ENCODE measurements at regions not wholly inside any gene's neighbourhood (a gene's known extent, or its start where the extent isn't known, plus 50 kb on each side); places are given as distances from the start of the nearest gene placed in this dataset.

DNA sequence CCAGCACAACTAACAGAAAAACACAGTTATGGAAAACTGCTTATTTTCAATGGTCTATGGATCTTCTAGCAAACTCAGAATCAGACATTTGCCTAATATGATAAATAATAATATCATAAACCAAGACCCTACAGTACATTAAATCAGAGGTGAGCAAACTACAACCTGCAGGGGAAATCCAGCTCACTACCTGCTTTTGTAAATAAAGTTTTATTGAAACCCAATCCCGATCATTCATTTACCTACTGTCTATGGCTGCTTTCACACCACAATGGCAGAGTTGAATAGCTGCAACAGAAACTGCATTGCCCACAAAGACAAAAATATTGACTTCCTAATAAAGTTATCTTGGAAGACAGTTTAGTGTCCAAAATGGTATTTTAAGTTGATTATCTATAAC is 108.5 kb downstream of the ELAPOR2 start:
- no peak for DNase-seq
- H3K4me1 Mint-ChIP-seq, result peaks cover 7% of the 10 kb centered on the region
- no peaks in the 10 kb centered on the region for H3K36me3 Mint-ChIP-seq (ENCODE audit: low read depth)
- H3K4me3 Mint-ChIP-seq, result no peak overlapping the region
- no peak overlapping the region for H3K27ac Mint-ChIP-seq
- H3K27me3 Mint-ChIP-seq, result peaks cover 7% of the 10 kb centered on the region
- no peaks in the 10 kb centered on the region for H3K9me3 ChIP-seq (ENCODE audit: control insufficient read depth, low read length, poor library complexity, severe bottlenecking)
- no peak for ATAC-seq

DNA sequence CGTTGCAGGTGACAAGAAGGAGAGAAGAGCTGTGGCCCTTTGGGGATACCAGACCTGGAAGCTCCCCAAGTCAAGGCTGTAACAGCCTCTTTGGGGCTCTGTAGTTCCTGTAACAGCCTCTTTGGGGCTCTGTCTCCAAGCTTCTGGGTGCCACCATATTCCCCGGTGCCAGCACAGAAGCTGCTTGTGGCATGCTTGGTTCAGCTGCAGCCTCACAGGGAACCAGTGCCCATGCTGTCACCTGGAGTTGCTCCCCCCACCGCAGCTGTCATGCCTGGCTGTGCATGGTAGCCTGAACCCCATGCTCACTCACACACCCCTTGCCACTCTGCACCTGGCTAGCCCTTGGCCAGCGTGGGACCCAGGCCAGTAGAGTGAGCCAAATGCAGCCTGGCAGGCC is 109.1 kb downstream of the ELAPOR2 start:
- Mint-ChIP-seq H3K27ac (no peak overlapping the region), H3K4me3 (no peak overlapping the region), H3K27me3 (peaks cover 7% of the 10 kb centered on the region), H3K4me1 (peaks cover 7% of the 10 kb centered on the region), H3K36me3 (ENCODE audit: low read depth) (no peaks in the 10 kb centered on the region)
- ATAC-seq (peak; percentile 46), DNase-seq (no peak)
- no peaks in the 10 kb centered on the region for H3K9me3 ChIP-seq (ENCODE audit: control insufficient read depth, low read length, poor library complexity, severe bottlenecking)

DNA sequence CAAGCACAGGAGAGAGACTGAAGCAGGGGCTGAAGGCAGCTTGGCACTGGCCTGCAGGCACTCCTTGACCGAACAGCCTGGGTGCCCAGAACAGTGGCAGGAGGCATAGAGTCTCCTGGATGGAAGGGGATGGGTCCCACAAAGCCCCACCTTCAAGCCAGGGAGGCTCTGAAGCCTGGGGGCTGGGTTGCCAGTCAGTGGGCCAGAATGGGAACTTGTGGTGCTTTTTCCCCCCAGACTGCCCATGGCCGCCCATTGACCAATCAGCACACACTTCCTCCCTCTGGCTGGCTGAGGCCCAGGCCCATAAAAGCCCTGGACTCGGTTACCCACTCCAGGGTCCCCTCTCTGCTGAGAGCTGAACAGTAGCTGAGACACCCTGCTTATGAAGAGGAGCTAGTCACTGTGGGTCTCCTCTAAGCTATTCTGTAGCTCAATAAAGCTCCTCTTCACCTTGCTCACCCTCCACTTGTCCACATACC is 109.6 kb downstream of the ELAPOR2 start:
- H3K36me3 Mint-ChIP-seq (ENCODE audit: low read depth), result no peaks in the 10 kb centered on the region
- H3K27ac Mint-ChIP-seq, result no peak overlapping the region
- no peaks in the 10 kb centered on the region for H3K9me3 ChIP-seq (ENCODE audit: control insufficient read depth, low read length, poor library complexity, severe bottlenecking)
- H3K4me1 Mint-ChIP-seq, result peaks cover 7% of the 10 kb centered on the region
- ATAC-seq (no peak), DNase-seq (no peak)
- H3K4me3 Mint-ChIP-seq, result no peak overlapping the region
- H3K27me3 Mint-ChIP-seq, result peaks cover 7% of the 10 kb centered on the region

DNA sequence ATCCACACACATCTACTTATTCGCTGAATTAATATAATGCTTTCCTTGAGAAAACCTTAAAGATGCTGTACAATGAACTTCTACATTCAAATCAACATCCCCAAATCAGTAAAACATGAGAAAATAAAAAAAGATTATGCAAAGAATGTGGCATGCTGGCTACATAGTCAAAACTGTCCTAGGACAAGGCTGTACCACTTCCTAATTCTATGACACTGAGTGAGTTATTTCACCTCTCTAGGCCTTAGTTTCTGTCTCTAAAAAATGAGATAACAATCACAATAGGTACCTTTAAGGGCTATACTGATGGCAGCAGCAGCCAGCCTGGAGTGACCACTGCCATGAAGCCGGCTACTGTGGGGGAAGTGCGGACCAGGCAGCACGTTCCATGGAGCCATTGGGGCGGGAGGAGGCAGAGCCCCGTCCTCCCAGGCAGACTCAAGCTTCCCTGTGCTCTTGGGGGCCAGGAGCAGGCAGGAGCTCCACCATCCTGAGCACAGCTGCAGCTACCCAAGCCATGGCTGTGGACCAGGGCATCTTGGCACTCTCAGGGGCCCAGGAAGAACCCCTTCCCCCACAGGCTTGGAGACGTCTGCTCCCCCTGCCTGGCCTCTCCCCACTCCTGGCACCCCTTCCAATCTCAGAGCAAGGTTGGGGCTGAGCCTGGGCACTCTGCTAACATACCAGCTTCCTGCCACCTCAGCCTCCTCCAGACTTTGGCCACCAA is 110.2 kb downstream of the ELAPOR2 start:
- Mint-ChIP-seq H3K27me3 (peaks cover 7% of the 10 kb centered on the region), H3K4me1 (peaks cover 7% of the 10 kb centered on the region), H3K27ac (no peak overlapping the region), H3K4me3 (no peak overlapping the region), H3K36me3 (ENCODE audit: low read depth) (no peaks in the 10 kb centered on the region)
- ATAC-seq, result no peak
- no peak for DNase-seq
- no peaks in the 10 kb centered on the region for H3K9me3 ChIP-seq (ENCODE audit: control insufficient read depth, low read length, poor library complexity, severe bottlenecking)

DNA sequence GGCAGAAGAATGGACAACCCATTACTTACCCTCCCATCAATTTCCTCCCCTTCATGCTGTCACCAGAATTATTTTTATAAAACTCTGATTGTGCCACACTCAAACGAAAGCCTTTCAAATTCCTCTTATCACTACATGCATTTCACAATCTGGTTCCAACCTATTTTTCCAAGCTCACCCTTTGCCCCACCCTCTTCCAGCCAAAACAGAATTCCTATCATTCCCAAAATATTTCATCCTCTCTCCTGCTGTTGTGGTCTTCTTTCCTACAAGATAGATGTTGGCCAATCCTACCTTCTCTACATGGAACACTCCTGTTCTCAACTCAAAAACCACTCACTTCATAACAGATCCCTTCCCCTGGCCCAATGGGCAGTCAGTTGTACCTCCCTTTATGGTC is 111.5 kb downstream of the ELAPOR2 start:
- H3K9me3 ChIP-seq (ENCODE audit: control insufficient read depth, low read length, poor library complexity, severe bottlenecking), result no peaks in the 10 kb centered on the region
- Mint-ChIP-seq H3K4me1 (peaks cover 7% of the 10 kb centered on the region), H3K4me3 (no peak overlapping the region), H3K27ac (no peak overlapping the region), H3K27me3 (peaks cover 7% of the 10 kb centered on the region), H3K36me3 (ENCODE audit: low read depth) (no peaks in the 10 kb centered on the region)
- ATAC-seq, result no peak
- DNase-seq, result no peak

DNA sequence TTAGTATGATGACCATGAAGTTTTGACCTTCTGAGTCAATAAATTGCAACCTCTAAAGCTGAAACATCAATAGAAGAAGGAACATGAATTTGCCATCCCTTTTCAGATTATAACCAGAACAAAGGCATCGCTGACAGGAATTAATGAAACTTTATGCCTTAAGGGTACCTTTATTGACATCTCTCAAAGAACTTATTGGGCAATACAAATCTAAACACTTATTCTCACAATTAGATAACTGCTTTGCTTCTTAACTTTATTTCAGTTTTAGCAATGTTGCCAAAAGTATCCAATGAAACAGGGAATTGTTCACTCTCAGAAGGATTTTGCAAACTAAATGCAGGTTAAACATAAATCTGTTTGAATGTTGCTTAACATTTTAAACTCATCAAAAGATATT is 116.0 kb downstream of the ELAPOR2 start:
- H3K4me3 Mint-ChIP-seq, result no peak overlapping the region
- H3K36me3 Mint-ChIP-seq (ENCODE audit: low read depth), result no peaks in the 10 kb centered on the region
- no peak overlapping the region for H3K27ac Mint-ChIP-seq
- DNase-seq (no peak), ATAC-seq (no peak)
- no peaks in the 10 kb centered on the region for H3K9me3 ChIP-seq (ENCODE audit: control insufficient read depth, low read length, poor library complexity, severe bottlenecking)
- peaks cover 10% of the 10 kb centered on the region for H3K4me1 Mint-ChIP-seq
- H3K27me3 Mint-ChIP-seq, result peaks cover 7% of the 10 kb centered on the region

DNA sequence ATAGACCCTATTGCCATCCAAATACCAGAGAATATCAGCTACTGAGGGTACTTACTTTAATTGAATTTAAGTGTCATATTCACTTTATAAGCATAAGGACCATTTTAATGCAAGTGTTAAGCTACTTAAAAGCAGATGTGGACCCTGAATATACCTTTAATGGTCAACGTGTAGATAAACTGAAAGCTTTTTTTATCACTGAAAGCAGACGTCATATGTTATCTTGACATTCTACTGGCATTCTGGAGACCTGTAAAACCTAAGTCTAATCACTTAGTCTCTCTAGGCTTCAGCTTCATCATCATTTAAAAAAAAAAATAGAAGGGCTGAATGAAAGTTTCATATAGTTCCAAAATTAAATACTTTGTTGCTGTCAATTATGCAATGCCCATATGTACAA is 116.5 kb downstream of the ELAPOR2 start:
- Mint-ChIP-seq H3K4me3 (no peak overlapping the region), H3K27me3 (peaks cover 7% of the 10 kb centered on the region), H3K4me1 (peaks cover 7% of the 10 kb centered on the region), H3K36me3 (ENCODE audit: low read depth) (no peaks in the 10 kb centered on the region), H3K27ac (peak overlapping the region; percentile 53)
- ATAC-seq (no peak), DNase-seq (no peak)
- no peaks in the 10 kb centered on the region for H3K9me3 ChIP-seq (ENCODE audit: control insufficient read depth, low read length, poor library complexity, severe bottlenecking)

DNA sequence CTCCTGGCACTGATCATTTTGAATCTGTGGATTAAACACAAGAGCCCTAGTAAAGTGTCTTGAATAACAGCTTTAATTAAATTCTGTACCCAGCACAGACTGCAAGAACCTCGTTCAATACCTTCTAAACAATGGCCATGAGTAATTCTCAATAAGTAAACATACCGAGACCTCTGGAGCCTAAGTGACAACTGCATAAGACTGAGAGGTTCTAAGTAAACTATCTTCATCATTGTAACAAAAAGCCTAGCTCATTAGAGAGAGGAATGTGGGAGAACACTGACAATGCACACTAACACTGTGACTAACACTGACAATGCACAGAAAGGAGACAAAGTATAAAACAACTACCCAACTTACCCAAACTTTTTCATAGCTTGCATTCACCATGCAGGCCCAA is 117.4 kb downstream of the ELAPOR2 start:
- ATAC-seq, result no peak
- peaks cover 7% of the 10 kb centered on the region for H3K27me3 Mint-ChIP-seq
- DNase-seq, result no peak

DNA sequence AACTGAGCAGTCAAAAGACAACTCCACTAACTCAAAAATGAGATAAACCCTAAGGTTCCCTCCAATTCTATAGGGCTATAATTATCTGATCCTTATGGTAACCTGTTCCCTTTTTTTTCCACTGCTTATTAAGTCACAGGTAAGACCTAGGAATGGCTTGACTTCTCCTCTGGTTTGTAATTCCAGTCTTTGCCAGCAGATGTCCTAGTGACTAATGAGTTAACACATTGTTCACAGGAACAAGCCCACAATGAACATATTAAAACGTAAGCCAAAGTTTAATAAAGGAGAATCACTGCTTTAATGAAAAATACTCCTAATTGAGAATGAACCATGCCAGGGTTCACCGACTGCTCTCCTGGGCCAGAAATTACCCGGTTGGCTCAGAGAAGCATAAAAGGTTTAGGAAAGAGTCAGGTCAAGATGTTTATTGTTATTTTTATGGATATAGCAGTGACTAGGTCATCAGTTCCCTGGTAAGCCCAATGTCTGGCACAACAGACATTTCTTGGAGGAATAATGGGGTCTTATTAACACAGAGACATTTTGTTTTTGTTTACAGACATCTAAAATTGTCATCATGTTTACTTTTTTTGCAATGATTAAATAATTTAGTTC is 120.1 kb downstream of the ELAPOR2 start:
- H3K36me3 Mint-ChIP-seq (ENCODE audit: low read depth), result no peaks in the 10 kb centered on the region
- H3K4me3 Mint-ChIP-seq, result no peak overlapping the region
- H3K4me1 Mint-ChIP-seq, result peaks cover 5% of the 10 kb centered on the region
- peak overlapping the region; percentile 19 for H3K27ac Mint-ChIP-seq
- no peaks in the 10 kb centered on the region for H3K9me3 ChIP-seq (ENCODE audit: control insufficient read depth, low read length, poor library complexity, severe bottlenecking)
- H3K27me3 Mint-ChIP-seq, result no peaks in the 10 kb centered on the region
- DNase-seq (peak in 1 of 3 donors; percentile 37), ATAC-seq (peak; percentile 62)

More for the DNA sequence above, 117.4 kb downstream of the ELAPOR2 start:
- no peaks in the 10 kb centered on the region for H3K36me3 Mint-ChIP-seq (ENCODE audit: low read depth)
- no peak overlapping the region for H3K27ac Mint-ChIP-seq
- H3K4me1 Mint-ChIP-seq, result peaks cover 7% of the 10 kb centered on the region
- H3K9me3 ChIP-seq (ENCODE audit: control insufficient read depth, low read length, poor library complexity, severe bottlenecking), result no peaks in the 10 kb centered on the region
- no peak overlapping the region for H3K4me3 Mint-ChIP-seq

DNA sequence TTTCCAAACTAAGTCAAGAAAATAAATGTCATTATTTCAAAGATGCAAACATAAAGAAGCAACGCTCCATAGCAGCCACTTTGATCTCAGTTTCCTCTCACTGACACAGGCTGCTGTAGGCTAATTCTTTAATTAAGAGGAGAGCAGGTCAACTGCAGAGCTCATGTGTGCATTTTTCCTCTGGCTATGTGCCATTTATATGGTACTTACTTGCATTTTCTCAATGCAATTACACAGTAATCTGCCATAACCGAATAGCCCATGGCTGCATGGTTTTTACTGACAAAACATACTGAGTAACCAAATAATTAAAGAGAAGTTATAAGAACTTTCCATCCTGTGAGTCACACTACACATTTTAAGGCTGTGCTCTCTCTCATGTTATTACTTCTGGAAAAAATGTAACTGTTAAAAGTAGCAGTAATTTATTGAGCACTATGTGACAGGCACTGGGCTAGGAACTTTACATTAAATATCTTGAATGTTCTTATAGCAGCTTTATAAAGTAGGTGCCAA is 122.0 kb downstream of the ELAPOR2 start:
- Mint-ChIP-seq H3K4me1 (peaks cover 3% of the 10 kb centered on the region), H3K4me3 (no peak overlapping the region), H3K36me3 (ENCODE audit: low read depth) (no peaks in the 10 kb centered on the region), H3K27ac (no peak overlapping the region), H3K27me3 (peaks cover 7% of the 10 kb centered on the region)
- DNase-seq (no peak), ATAC-seq (no peak)
- no peaks in the 10 kb centered on the region for H3K9me3 ChIP-seq (ENCODE audit: control insufficient read depth, low read length, poor library complexity, severe bottlenecking)

DNA sequence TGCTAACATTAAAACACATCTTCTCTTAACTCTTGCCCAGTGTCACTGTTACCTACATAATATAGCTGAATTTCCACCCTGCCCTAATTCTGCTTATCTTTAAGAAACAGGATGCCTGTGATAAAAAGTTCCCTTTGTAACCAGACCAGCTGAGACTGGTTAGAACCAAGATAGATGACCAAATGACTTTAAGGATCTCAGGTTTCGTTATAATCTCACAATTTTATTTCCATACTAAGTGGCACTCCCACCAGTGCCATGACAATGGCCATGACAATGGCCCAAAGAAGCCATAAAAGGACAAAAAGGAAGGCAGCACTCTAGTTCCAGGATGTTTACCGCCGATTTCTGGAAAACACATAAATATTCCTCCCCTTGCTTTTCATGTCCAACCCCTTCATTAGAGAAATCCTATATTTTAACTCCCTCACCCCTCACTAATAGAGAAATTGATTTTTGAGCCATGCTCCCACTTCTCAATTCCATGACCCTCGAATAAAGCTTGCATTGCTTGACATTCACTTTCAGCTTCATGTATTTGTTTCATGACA is 126.1 kb downstream of the ELAPOR2 start:
- ATAC-seq (no peak), DNase-seq (no peak)
- Mint-ChIP-seq H3K4me3 (no peak overlapping the region), H3K36me3 (ENCODE audit: low read depth) (no peaks in the 10 kb centered on the region), H3K27ac (no peak overlapping the region), H3K4me1 (peaks cover 7% of the 10 kb centered on the region), H3K27me3 (peaks cover 7% of the 10 kb centered on the region)
- no peaks in the 10 kb centered on the region for H3K9me3 ChIP-seq (ENCODE audit: control insufficient read depth, low read length, poor library complexity, severe bottlenecking)

DNA sequence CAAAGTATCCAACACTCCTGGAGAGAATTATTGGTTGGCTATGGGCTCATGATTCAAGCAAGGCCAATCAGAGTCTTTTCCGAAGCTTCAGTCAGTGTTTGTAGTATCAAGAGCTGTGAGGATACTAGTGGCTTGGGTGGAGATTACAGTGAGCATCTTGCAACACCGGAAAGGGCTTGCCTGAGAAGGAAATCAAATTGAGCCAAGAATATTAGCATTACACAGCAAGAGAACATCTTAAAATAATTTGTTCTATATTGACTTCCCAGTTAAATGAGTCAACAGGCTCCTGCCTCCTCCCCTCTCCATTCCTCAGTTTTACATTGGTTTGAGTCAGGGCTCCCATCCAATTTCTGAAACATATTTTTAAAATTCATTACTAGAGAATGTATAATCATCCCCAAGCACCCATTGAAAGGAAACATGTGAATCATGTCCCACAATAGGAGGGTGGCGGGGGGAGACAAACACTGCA is 127.4 kb downstream of the ELAPOR2 start:
- no peaks in the 10 kb centered on the region for H3K9me3 ChIP-seq (ENCODE audit: control insufficient read depth, low read length, poor library complexity, severe bottlenecking)
- H3K27me3 Mint-ChIP-seq, result peaks cover 11% of the 10 kb centered on the region
- H3K4me1 Mint-ChIP-seq, result peaks cover 10% of the 10 kb centered on the region
- H3K4me3 Mint-ChIP-seq, result no peak overlapping the region
- no peak overlapping the region for H3K27ac Mint-ChIP-seq
- no peak for DNase-seq
- no peak for ATAC-seq
- H3K36me3 Mint-ChIP-seq (ENCODE audit: low read depth), result no peaks in the 10 kb centered on the region

DNA sequence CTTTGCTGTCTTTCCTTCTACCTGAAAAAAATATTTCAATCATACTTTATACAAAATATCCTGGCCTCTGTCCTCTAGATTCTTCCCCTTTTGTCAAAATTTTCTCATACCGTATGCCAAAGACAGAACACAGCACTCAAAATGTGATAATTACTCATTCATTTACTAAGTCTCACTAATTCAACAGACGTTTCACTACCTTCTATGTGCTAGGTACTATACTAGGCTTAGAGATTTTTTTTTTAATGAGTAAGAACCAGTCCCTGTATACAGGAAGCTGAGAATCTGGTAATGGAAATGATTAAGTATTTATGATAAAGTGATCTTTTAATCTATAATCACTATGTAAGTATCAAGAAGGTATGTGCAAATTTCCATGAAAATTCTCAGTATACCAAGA is 128.0 kb downstream of the ELAPOR2 start:
- Mint-ChIP-seq H3K27me3 (peaks cover 15% of the 10 kb centered on the region), H3K4me1 (peaks cover 11% of the 10 kb centered on the region), H3K36me3 (ENCODE audit: low read depth) (no peaks in the 10 kb centered on the region), H3K4me3 (no peak overlapping the region), H3K27ac (no peak overlapping the region)
- no peaks in the 10 kb centered on the region for H3K9me3 ChIP-seq (ENCODE audit: control insufficient read depth, low read length, poor library complexity, severe bottlenecking)
- no peak for DNase-seq
- ATAC-seq, result no peak

Data from T-helper 17 cell (primary cell).